Ovary (tissue), 3 donors: ENCODE measurements at regions not wholly inside any gene's neighbourhood (a gene's known extent, or its start where the extent isn't known, plus 50 kb on each side); places are given as distances from the start of the nearest gene placed in this dataset.

Source experiments
- EP300 ChIP-seq: sonication (generic); formaldehyde crosslinking; IDR thresholded peaks from one replicate; pipeline ENCODE4 v1.6.1; 2017; ENCODE audit warnings: antibody characterized with exemption
- TF ChIP-seq, protein P1 (sequence below), 3 donors: fragments of 450-650 bp in 2 of 3; fragments of 200-600 bp in 1 of 3; IDR thresholded peaks; one replicate each; pipeline versions ENCODE4 v1.5.1 to v1.8.0; 2016 to 2022; ENCODE audit warnings: antibody characterized with exemption in 3 of 3, mild to moderate bottlenecking in 1 of 3
- donor health status: DM: no; HTN: no; CAD: no.

DNA sequence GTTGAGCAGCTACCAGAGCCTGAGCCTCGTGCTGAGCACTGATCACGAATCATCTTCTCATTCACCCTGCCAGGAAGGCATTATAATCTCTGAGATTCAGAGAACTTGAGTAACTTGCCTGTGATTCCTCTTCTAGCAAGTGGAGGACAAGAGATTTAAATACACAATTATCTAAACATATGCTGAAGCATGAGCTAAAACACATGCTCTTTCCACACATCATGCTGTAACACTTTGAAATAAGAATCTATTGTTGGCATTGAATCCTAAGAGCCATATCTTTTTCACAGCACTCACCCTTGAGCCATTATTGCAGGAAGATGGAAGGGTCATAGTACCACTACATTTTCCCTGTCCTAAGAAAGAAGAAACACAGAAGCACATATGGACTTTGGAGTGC lies 722.5 kb upstream of the API5 start:
- TF ChIP-seq, protein P1, sequence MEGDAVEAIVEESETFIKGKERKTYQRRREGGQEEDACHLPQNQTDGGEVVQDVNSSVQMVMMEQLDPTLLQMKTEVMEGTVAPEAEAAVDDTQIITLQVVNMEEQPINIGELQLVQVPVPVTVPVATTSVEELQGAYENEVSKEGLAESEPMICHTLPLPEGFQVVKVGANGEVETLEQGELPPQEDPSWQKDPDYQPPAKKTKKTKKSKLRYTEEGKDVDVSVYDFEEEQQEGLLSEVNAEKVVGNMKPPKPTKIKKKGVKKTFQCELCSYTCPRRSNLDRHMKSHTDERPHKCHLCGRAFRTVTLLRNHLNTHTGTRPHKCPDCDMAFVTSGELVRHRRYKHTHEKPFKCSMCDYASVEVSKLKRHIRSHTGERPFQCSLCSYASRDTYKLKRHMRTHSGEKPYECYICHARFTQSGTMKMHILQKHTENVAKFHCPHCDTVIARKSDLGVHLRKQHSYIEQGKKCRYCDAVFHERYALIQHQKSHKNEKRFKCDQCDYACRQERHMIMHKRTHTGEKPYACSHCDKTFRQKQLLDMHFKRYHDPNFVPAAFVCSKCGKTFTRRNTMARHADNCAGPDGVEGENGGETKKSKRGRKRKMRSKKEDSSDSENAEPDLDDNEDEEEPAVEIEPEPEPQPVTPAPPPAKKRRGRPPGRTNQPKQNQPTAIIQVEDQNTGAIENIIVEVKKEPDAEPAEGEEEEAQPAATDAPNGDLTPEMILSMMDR (IDR thresholded peaks at IDR 0.05) = no peak
- no peak for TF ChIP-seq EP300
